VCaP (cell line): ENCODE measurements at regions not wholly inside any gene's neighbourhood (a gene's known extent, or its start where the extent isn't known, plus 50 kb on each side); places are given as distances from the start of the nearest gene placed in this dataset.

Source experiments
- H3K27ac ChIP-seq: fragments of 450-650 bp; 2 replicates; pipeline ENCODE4 v1.5.1; 2017
- CTCF ChIP-seq: fragments of 450-650 bp; conservative IDR thresholded peaks from 2 replicates; pipeline ENCODE4 v1.5.1; 2017; ENCODE audit warnings: mild to moderate bottlenecking, moderate library complexity

GRCh38 chr16:11411059-11411550 is 65.8 kb downstream of the RMI2 start:
- H3K27ac ChIP-seq, result no peak overlapping the region

GRCh38 chr16:11412175-11412904 is 67.1 kb downstream of the RMI2 start:
- TF ChIP-seq CTCF, result no peak
- H3K27ac ChIP-seq, result no peak overlapping the region

More at GRCh38 chr16:11411059-11411550, 65.8 kb downstream of the RMI2 start:
- no peak for TF ChIP-seq CTCF

- H3K27ac ChIP-seq, result no peak overlapping the region
- no peak for TF ChIP-seq CTCF
These were observed 68.0 kb downstream of the RMI2 start for GRCh38 chr16:11412965-11413887.

- H3K27ac ChIP-seq, result no peak overlapping the region
- no peak for TF ChIP-seq CTCF
These were observed 68.8 kb downstream of the RMI2 start for GRCh38 chr16:11413907-11414595.

GRCh38 chr16:11414815-11415775 is 69.8 kb downstream of the RMI2 start:
- no peak for TF ChIP-seq CTCF
- H3K27ac ChIP-seq, result no peak overlapping the region

- no peak overlapping the region for H3K27ac ChIP-seq
- no peak for TF ChIP-seq CTCF
These were observed 71.2 kb downstream of the RMI2 start for GRCh38 chr16:11416228-11417001.
